ENCODE measurements at regions not wholly inside any gene's neighbourhood (a gene's known extent, or its start where the extent isn't known, plus 50 kb on each side); places are given as distances from the start of the nearest gene placed in this dataset.

GRCh38 chr1:8228253-8228652 is 89.7 kb upstream of the SLC45A1 start:
- no peak for TF ChIP-seq ZSCAN5A (CRISPR knock-in tag; IDR thresholded peaks at IDR 0.05; ENCODE audit: borderline replicate concordance)
- TF ChIP-seq MXI1 (IDR thresholded peaks at IDR 0.05; ENCODE audit: borderline replicate concordance, low read depth, low read length), result no peak
